NOMO-1 treated with DMSO at 0.1 percent for 48 hours (cell line): ENCODE measurements at regions not wholly inside any gene's neighbourhood (a gene's known extent, or its start where the extent isn't known, plus 50 kb on each side); places are given as distances from the start of the nearest gene placed in this dataset.

Experiments
- DNase-seq: peaks from one replicate; lab custom pipeline; 2025; ENCODE audit not compliant: unreplicated experiment; lab: John Stamatoyannopoulos, UW

DNA sequence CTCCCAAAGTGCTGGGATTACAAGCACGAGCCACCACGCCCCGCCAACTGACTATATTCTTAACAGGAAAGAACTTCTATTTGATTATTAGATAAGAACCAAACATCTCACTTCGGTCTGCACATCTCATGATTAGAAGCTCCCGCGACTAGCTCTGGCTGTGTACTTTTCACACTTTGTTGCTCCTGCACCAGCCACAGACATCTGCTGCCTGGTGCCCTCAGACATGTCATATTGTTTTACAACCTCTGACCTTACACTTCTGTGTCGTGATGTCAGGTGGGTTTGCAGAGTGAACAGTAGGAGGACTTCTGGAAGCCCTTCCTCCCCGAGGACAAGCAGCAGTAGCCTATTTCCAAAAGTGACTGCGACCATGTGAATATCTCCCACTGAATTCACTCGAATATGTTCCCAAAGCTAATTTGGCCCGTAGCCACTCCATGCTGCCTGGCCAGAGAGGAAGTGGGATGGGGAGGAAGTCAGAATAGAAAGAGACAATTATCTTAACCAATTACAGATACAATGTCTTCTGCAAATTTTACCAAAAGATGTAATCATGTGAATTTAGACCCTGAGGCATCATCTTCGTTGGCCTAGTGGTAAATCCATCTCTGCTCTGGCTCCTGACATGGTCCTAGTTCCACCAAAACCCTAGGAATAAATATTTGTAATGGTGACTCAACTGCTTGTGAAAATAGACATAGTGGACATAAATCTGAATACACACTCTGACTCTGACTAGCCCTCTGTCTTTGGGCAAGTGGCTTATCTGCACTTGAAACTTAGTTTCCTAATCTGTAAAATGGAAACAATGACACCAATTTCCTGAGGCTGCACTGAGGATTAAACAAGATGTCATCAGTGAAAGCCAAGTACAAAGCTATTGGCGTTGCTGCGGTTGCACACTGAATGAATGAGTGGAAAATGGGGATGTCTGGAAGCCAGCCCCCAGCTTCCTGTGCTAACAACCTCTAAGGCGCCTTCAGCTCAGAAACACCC lies 406.1 kb downstream of the LRATD1 start:
- no peak for DNase-seq

DNA sequence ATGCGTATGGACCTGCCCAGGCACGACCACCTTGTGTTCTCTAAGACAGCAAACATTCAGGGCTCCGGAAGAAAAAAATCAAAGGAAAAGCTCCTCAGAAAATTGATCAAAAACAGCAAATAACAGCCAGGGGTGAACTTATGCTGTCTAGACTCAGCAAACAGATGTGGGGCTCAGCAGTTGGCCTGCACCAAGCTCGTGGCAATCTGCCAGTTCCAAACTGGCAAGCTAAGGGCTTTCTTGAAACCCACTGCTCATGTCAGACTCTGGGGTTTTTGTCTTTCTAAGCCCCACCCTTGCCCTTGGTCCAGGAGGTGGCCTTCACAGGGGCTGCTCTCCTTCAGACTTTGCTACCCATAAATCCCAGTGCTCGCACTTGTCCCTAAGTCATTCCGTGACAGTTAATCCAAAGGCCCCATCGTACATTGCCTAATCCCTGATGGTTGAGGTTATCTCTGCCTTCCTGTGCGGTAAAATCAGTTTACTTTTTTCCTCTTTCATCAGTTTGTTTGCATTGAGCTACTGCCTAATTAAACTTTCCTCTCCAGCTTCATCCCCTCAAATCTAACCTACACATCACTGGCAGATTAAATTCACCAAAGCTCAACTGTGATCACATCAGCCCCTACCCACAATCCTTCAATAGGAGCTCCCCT lies 408.0 kb downstream of the LRATD1 start:
- peak; percentile 33 for DNase-seq

DNA sequence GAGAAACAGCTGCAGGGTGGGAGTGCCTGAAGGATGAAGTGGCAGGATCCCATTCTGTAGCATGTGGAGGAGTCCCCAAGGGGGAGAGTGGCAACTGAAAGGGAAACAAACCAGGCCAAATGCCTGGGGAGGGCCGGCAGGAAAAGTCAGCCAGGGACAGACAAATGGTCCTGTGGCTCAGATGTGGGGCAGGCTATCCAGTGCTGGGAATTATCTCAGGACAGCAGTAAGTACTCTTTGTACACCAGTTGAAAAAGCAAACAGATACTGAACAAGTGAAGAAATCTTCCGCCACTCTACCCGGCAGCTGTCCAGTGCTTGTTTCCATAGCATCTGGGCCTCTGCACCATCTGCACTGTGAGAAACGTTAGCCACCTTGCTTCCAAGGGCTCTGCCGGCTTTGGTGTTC lies 408.9 kb downstream of the LRATD1 start:
- DNase-seq: no peak

DNA sequence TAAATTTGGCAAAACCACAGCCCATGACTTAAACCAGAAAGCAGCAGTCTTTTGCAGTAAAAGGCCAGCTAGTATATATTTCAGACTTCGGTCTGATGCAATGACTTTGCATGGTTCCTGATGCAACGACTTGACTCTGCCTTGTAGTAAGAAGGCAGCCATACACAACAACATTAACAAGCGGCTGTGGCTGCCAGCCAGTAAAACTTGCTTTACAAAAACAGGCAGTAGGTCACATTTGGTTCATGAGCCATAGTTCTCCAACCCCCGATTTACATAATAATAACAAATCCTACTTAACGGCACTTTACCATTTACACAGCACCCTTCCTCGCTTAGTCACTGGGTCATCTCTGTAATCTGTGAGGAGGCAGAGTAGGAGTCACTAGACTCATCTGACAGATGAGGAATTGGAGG lies 410.3 kb downstream of the LRATD1 start:
- peak; percentile 36 for DNase-seq

DNA sequence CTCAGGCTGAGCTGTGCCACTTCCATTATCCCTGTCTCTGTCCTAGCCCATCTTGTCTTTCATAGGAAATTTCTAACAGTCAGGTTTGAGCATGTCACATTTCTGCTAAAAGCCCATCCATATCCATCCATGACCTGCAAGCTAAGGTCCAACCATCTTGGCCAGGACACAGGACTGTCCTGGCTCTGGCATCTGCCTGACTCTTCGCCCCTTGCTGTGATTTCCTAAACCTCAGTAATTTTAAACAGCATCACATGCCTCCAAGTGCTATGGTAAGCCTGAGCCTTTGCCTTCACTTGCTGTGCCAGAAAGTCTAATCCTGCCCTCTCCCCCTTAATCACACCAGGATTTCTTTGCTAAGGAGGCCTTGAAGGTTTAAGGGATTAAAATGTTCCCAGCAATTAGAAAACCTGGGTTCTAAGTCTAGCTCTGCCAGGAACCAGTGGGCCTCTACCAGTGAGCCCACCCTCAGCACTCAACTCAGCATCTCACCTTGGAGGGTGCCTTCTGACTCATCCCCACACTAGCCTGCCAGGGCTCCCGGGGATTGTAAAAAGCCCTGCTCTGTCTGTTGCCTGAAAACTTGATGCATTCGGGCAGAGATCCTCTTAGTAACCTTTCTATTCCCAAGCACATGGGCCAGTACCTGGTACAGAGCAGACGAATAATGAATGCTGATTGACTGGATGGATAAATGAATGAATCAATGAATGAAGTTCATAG lies 411.0 kb downstream of the LRATD1 start:
- no peak for DNase-seq

DNA sequence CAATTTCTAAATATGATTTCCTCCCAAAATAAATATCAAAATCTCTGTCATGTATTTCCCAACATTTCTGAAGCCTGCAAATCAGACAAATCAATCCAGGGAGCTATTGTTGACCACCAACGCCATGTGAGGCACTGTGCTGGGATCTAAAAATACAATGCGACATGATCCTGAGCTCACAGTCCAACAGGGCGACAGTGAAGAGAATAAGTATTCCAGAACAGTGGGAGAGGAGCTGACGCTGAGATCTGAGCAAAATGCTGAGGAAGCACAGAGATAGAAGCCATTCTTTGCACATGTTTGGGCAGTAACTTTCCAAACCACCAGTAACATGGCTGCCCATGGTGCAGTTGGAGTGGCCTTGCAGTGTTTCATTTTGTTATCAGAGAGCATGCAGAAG lies 412.5 kb downstream of the LRATD1 start:
- no peak for DNase-seq

DNA sequence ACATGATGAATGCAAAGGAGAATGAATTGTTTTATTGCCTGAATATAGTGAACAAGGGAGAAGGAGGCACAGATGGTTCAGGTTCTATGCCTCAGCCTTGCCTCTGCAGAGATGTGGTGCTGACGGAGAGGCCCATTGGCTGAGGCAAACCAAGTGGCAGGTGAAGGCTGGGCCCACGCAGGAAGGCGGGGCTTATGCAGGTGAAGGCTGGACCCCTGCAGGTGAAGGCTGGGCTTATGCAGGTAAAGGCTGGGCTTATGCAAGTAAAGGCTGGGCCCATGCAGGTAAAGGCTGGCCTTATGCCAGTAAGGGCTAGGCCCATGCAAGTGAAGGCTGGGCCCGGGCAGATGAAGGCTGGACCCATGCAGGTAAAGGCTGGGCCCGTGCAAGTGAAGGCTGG lies 414.7 kb downstream of the LRATD1 start:
- no peak for DNase-seq

DNA sequence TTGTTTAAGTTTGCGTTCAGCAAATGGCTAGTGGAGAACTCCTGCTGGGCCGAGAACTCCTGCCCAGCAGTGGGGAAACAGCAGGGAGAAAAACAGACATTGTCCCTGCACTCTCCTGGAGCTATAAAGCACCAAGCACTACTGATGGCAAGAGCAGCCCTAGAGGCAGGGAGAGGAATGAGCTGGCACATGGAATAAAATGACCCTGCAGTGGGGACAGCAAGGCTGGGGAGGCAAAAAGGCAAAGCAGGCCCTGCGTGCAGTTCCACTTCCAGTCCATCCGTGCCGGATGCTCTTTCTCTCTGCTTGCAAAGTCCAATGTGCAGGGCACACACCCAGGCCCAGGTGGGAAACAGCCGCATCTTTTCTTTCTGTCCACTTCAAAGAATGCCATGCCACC lies 415.5 kb downstream of the LRATD1 start:
- no peak for DNase-seq

DNA sequence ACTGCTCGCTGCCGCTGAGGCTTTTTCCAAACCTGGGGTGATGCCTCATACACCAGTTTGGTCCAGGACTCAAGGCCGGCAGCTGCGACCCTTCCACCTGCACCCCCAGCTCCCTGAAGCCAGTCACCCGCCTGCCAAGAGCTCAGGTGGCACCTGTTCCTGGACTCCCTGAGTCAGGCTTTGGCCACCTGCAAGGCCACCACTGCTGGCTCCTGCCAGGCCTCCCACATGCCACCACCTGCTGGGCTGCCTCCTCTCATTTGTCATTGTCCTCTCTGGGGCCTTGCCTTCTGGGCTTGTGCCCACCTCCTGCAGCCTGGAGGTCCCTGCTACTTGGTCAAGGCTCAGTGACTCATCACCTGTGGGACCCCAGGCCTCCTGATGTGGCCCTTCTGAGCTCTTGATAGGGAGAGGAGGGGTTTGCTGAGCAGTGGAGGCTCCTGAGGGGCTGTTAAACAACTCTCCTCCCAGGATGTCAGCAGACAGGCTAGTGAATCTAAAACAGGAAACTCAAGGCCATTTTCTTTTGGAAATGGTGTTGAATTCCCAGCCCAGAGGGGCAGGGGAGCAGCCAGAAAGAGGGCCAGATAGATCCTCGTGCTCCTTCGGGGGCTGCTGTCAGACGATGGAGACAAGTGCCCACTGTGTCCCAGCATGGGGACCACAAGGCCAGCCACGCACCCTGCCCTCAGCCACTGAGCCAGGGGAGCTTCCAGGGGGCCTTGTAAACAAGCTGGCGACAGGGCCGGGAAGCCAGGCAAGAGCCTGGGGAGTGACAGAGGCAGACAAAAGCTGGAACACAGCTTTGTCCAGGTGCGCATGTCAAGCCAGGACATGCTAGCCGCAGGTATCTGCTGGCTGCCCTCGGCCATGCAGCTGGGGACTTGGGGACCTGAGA lies 416.8 kb downstream of the LRATD1 start:
- no peak for DNase-seq

DNA sequence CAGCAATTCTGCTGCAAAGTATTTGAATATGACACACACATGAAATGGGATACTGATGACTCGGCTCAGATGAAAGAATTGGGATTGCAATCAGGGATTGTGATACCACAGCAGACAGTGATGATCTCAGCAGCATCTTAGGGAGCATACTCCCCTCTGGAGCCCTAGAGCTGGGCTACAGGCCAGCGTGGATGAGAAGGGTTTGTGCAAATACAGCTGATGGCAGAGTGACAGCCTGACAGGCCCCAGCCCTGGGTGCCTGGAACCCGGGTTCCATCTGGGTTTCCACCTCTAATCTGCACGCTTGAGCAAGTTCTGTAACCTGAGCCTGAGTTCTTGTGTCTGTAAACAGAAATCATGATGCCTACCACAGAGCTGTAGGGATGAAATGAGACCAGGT lies 418.0 kb downstream of the LRATD1 start:
- DNase-seq: no peak

DNA sequence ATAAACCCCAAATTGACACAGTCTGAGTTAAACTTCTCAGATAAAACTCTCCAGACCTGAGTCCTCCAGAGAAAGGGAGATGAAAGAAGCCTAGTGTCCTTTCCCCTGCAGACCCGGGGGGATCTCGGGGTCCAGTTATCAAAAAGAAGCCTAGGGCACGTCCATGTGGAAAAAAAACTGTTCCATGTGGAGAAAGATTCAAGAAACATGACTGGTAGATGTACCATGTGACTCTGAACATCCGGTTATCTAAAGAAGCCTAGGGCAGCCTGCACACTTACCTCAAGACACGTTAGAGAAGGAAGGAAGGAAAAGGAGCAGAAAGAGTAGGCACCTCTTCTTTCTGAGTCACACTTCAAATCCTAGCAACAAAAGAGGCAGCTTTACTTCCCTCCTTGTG lies 421.0 kb downstream of the LRATD1 start:
- DNase-seq: no peak

DNA sequence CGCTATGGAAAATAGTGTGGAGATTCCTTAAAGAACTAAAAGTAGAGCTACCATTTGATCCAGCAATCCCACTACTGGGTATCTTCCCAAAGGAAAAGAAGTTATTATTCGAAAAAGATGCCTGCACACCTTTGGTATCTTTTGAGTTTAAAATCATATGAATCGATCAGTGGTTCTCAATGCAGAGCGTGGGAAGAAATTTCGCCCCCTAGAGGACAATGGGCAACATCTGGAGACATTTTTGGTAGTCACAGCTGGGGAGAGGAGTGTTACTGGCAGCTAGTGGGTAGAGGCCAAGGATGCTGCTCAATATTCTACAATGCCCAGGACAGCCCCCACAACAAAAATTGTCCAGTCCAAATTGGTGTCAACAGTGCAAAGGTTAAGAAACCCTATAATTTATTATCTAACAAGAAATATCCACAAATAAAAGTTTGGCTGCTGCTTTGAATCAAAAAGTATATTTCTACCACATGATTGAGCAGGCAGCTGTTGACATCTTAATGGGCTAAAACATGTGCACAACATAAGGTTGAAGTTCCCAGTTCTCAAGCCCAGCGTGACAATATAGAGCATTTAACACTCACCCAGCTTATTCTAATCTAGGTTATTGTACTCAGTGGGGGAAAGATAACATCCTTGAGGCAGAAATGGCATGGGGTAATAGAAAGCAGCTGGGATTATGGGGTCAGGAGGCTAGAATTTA lies 425.7 kb downstream of the LRATD1 start:
- DNase-seq: no peak

DNA sequence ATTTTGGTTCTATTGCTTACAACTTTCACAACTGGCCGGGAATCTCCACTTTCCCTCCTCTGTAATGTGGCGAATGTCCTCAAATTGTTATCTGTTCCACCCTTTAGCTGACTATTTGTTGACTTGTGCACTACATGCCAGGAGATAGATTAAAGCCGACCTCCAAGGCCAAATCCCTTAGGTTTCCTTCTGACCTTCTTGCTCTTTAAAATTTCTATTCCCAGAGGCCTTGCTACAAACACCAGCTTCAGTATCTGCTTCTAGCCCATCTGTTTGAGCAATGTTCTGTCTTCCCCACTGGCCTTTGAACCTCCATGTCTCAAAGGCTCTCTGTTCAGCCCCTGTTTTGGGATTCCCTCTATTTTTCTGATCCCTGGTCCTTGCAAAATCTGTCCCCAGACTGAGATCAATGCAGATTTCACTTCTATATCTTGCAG lies 426.2 kb downstream of the LRATD1 start:
- no peak for DNase-seq

DNA sequence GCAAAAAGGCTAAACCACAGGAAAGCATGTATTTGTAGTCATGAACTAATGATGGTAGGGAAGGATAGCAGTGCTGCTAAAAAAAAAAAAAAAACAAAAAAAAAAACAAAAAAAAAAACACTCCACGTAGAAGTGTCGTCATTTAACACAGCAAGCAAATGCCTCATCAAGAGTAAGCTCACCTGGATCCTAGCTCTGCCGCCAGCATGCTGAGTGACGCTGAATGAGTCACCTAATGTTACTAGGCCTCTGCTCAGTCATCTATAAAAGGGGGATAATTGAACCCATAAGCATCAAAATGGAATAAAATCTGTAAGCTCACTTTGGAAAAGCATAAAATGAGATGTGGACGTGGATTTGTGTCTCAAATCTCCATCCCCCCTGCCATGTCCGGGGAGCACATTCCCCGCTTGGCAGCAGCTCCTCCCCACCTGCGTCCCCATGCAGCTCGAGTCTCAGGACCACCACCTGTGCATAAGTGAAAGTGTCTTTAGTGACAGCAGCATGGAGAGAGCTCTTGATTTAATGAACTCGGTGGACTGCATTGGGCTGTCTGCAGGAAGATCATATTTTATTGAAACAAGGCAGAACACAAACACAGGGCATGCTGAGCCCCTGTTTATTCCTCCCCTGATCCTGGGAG lies 427.5 kb downstream of the LRATD1 start:
- DNase-seq: no peak

DNA sequence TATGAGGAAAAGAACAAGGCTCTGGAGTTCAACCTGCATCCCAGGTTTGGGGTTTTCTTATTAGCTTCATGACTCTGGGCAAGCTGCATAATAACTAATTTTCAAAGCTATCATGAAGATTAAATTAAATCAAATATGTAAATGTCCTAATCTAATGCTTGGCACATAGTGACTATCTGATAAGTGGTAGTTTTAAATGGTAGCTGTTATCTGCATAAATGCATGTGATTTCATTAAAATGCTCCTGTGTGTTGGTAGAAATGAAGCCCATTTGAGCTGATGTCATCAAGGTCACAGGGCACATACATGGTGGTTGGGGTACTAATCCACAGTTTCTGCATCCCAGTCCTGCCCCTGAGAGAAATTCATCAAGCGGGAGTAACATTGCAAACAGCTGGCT lies 428.8 kb downstream of the LRATD1 start:
- DNase-seq: no peak

DNA sequence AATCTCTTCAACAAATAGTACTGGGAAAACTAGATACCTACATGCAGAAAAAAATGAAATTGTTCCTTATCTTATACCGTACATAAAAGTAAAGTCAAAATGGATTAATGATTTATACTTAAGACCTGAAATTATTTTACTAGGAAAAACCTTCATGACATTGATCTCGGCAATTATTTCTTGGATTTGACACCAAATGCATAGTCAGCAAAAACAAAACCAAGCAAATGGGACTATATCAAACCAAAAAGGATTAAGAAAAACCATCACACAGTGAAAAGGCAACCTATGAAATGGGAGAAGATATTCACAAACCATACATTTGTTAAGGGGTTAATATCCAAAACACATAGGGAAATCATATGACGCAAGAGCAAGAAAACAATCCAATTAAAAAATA lies 433.6 kb downstream of the LRATD1 start:
- no peak for DNase-seq

DNA sequence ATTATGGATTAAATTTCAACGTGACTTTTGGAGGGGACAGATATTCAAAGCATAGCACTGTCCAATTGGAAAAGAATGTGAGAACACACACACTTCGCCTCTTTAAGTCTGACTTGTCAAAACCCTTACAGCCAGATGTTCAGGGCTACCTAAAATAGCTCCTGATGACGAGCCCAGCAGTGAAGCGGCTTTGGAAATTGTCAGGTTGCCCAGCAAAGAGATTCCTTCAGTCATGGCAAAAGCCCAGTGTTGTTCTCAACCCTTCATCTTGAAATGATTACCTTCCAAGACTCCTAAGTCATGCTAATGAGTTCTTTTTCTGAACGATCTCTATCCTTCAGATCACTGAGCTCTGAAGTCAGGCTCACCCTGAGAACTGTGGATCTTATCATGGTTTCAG lies 436.6 kb downstream of the LRATD1 start:
- DNase-seq: no peak

DNA sequence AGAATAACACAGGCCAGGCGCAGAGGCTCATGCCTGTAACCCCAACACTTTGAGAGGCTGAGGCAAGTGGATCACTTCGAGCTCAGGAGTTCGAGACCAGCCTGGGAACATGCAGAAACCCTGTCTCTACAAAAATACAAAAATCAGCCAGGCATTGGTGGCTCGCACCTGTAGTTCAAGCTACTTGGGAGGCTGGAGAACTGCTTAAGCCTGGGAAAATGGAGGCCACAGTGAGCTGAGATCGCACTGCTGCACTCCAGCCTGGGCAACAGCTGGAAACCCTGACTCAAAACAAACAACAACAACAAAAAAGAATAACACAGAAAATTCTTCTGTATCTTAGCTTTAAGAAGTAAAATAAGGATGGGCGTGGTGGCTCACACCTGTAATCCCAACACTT lies 440.3 kb downstream of the LRATD1 start:
- DNase-seq: no peak

DNA sequence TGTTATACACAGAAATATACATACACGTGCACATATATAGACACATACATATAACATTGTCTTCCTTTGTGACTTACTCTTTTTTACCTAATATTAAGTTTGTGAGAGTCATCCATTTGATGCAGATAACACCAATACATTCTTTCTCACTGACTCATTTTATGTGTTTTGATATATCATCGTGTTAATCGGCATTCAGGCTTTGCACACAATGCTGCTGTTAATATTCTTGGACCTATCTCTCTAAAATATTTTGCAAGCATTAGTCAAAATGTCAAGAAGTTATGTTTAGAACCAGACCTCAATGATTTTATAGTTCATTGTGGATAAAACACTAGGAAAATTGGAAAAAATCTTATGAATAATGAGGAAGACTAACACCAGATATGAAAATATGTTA lies 441.1 kb downstream of the LRATD1 start:
- DNase-seq: no peak

DNA sequence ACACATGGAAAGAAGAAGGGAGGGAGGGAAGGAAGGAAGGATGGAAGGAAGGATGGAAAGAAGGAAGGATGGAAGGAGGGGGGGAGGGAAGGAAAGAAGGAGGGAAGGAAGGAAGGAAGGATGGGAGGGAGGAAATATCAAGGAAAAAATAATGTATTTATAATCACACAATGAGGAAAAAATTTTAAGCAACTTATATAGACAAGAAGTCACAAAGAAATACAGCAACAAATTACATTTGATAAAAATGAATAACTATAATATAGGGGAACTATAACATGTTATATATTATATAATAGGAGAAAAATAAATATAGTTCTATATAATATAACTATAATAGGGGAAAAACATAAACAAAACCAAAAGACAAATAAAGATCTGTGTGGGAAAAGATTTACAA lies 441.8 kb downstream of the LRATD1 start:
- no peak for DNase-seq
